T-cell (primary cell): ENCODE measurements at regions not wholly inside any gene's neighbourhood (a gene's known extent, or its start where the extent isn't known, plus 50 kb on each side); places are given as distances from the start of the nearest gene placed in this dataset.
A peak's percentile ranks its signal among the peaks of the same experiment; 100 is the strongest.

Experiments
- ATAC-seq, 4 experiments: fragments of 200-7000 bp in 3 of 4; fragments of 150-1000 bp in 1 of 4; cut with Tn5 transposase; replicated peaks in 1 of 4; 1 replicate in 3 of 4; 2 replicates in 1 of 4; pipeline ENCODE4 v1.10.0; 2021; ENCODE audit warnings: moderate library complexity in 3 of 4, mild to moderate bottlenecking in 2 of 4, moderate number of reproducible peaks in 1 of 4
- CTCF ChIA-PET, 2 donors: fragments of 300-600 bp; sonication (Branson Sonifier 250); formaldehyde crosslinking; loops; one replicate each; lab custom pipeline; 2022; ENCODE audit warnings: antibody characterized with exemption in 2 of 2; lab: Charles Lee
- POLR2A ChIA-PET, 2 donors: fragments of 300-600 bp; sonication (Branson Sonifier 250); formaldehyde crosslinking; loops; one replicate each; lab custom pipeline; 2022; ENCODE audit warnings: antibody characterized with exemption in 2 of 2; lab: Charles Lee
- DNase-seq, 35 experiments: peaks; one replicate each; pipeline versions ENCODE4 v3.0.0 to v3.0.0-alpha.2; 2013 to 2023
- H3K27ac ChIP-seq: one replicate; pipeline ENCODE4 v1.5.1; 2013; ENCODE audit warnings: low read length
- H3K27me3 ChIP-seq, 2 experiments: replicated peaks in 1 of 2; 1 replicate in 1 of 2; 2 replicates in 1 of 2; pipeline versions ENCODE4 v1.6.1 to v1.7.0; 2013; ENCODE audit warnings: low read length in 1 of 2, mixed read lengths in 1 of 2; ENCODE audit not compliant: control insufficient read depth in 2 of 2, insufficient read depth in 2 of 2; ENCODE audit errors: extremely low read depth in 1 of 2
- H3K36me3 ChIP-seq, 2 donors: 1 replicate in 1 of 2; 2 replicates in 1 of 2; pipeline versions ENCODE4 v1.6.1 to v1.7.0; 2013; ENCODE audit warnings: low read length in 1 of 2; ENCODE audit not compliant: control insufficient read depth in 2 of 2, insufficient read depth in 1 of 2; ENCODE audit errors: extremely low read depth in 1 of 2
- H3K4me1 ChIP-seq, 2 experiments: 1 replicate in 1 of 2; 2 replicates in 1 of 2; pipeline versions ENCODE4 v1.6.1 to v1.7.0; 2013; ENCODE audit warnings: low read length in 2 of 2, mixed read lengths in 1 of 2; ENCODE audit not compliant: insufficient read depth in 2 of 2, control insufficient read depth in 1 of 2; ENCODE audit errors: extremely low read depth in 1 of 2
- H3K4me3 ChIP-seq, 2 donors: 1 replicate in 1 of 2; 2 replicates in 1 of 2; pipeline versions ENCODE4 v1.5.1 to v1.7.0; 2013; ENCODE audit warnings: mild to moderate bottlenecking in 2 of 2, low read length in 1 of 2, moderate library complexity in 1 of 2; ENCODE audit not compliant: control insufficient read depth in 1 of 2; ENCODE audit errors: extremely low read depth in 1 of 2
- H3K9me3 ChIP-seq: 2 replicates; pipeline ENCODE4 v1.7.0; 2013
- H3K27ac Mint-ChIP-seq, 2 donors: one replicate each; pipeline ENCODE4 v1.8.0; 2020 to 2021; ENCODE audit warnings: mild to moderate bottlenecking in 2 of 2, mixed read lengths in 2 of 2
- H3K27me3 Mint-ChIP-seq, 2 donors: one replicate each; pipeline ENCODE4 v1.8.0; 2021 to 2022; ENCODE audit warnings: mixed read lengths in 2 of 2
- H3K36me3 Mint-ChIP-seq: one replicate; pipeline ENCODE4 v1.8.0; 2021; ENCODE audit warnings: mixed read lengths
- H3K4me1 Mint-ChIP-seq, 3 donors: one replicate each; pipeline ENCODE4 v1.8.0; 2020 to 2022; ENCODE audit warnings: mixed read lengths in 3 of 3, mild to moderate bottlenecking in 1 of 3
- H3K4me3 Mint-ChIP-seq, 3 donors: one replicate each; pipeline ENCODE4 v1.8.0; 2020 to 2022; ENCODE audit warnings: mild to moderate bottlenecking in 3 of 3, mixed read lengths in 3 of 3, moderate library complexity in 3 of 3
- H3K9me3 Mint-ChIP-seq, 3 donors: one replicate each; pipeline ENCODE4 v1.8.0; 2020 to 2022; ENCODE audit warnings: mixed read lengths in 3 of 3
- WGBS: methylation state at CpG from one replicate; pipeline ENCODE4 v1.1.5; 2013; ENCODE audit warnings: missing lambda C conversion rate; ENCODE audit not compliant: insufficient coverage; 5-methylcytosine and 5-hydroxymethylcytosine counted together

- no peaks in the 10 kb centered on the region for H3K36me3 Mint-ChIP-seq
- DNase-seq, result no peak
- ChIA-PET POLR2A (no interaction called here), CTCF (interaction anchor here in 1 of 2 donors (0.6 kb wide), 1 partner anchor 172 kb away, joined by 6 read pairs; no protein-coding TSS in a partner anchor)
- no peak overlapping the region for H3K27ac Mint-ChIP-seq
- H3K4me1 Mint-ChIP-seq, result peaks cover 15 to 18% (median 16%) of the 10 kb centered on the region in 3 donors
- Histone ChIP-seq H3K36me3 (no peaks in the 10 kb centered on the region), H3K9me3 (no peaks in the 10 kb centered on the region), H3K27ac (no peak overlapping the region), H3K4me1 (peaks cover 12 to 14% of the 10 kb centered on the region in 2 experiments), H3K4me3 (no peak overlapping the region), H3K27me3 (peaks cover 0 to 4% of the 10 kb centered on the region in 2 experiments)
- H3K9me3 Mint-ChIP-seq, result no peaks in the 10 kb centered on the region
- peaks cover 4 to 23% of the 10 kb centered on the region in 2 donors for H3K27me3 Mint-ChIP-seq
- H3K4me3 Mint-ChIP-seq, result no peak overlapping the region
- 100% methylated on average over 3 of the region's 3 CpGs for WGBS
- no peak for ATAC-seq
Measured at GRCh38 chr2:191738003-191738402, 60.1 kb downstream of the NABP1 start.

- Histone ChIP-seq H3K27me3 (peaks cover 0 to 4% of the 10 kb centered on the region in 2 experiments), H3K9me3 (no peaks in the 10 kb centered on the region), H3K4me3 (no peak overlapping the region), H3K27ac (no peak overlapping the region), H3K36me3 (no peaks in the 10 kb centered on the region), H3K4me1 (peaks cover 12 to 14% of the 10 kb centered on the region in 2 experiments)
- Mint-ChIP-seq H3K4me1 (peaks cover 15 to 18% (median 16%) of the 10 kb centered on the region in 3 donors), H3K4me3 (no peak overlapping the region), H3K36me3 (no peaks in the 10 kb centered on the region), H3K27ac (no peak overlapping the region), H3K9me3 (no peaks in the 10 kb centered on the region), H3K27me3 (peaks cover 6 to 27% of the 10 kb centered on the region in 2 donors)
- WGBS, result no CpG with 5 or more reads among the region's 3 CpGs
- DNase-seq (no peak), ATAC-seq (no peak)
- CTCF ChIA-PET, result interaction anchor here in 1 of 2 donors (1.4 kb wide), 1 partner anchor 48 kb away, joined by 5 read pairs; no protein-coding TSS in a partner anchor
- POLR2A ChIA-PET, result no interaction called here
Measured at GRCh38 chr2:191738667-191739066, 60.7 kb downstream of the NABP1 start.

DNA sequence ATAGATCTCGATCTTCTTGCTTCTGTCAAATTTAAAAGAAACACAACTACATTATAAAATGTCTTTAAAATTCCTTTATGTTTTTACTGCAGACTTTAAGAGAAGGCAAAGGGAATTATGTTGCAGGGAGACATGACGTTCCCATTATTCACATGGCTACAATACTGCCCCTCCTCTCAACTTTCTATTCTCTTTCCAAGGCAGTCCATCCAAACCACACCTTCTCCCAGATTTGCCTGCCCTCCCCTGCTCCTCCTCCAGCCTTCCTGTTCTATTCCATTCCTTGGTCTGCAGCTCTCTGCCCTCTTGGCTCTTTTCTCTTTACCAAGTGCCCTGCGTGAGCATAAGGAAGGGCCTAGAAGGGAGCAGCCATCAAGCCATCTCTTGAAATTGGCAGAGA is 61.3 kb downstream of the NABP1 start:
- POLR2A ChIA-PET, result interaction anchor here in 1 of 2 donors (1.5 kb wide), 1 partner anchor 61 kb away, joined by 8 read pairs; the partner anchor contains the start of gene NABP1
- peak overlapping the region in 1 of 2 donors; percentile 40 for H3K27ac Mint-ChIP-seq
- WGBS, result no CpG with 5 or more reads among the region's 3 CpGs

GRCh38 chr2:191740016-191740419 is 62.1 kb downstream of the NABP1 start:
- Mint-ChIP-seq H3K27ac (peak overlapping the region; percentile 70 to 71), H3K4me1 (peaks cover 15 to 18% (median 16%) of the 10 kb centered on the region in 3 donors), H3K9me3 (no peaks in the 10 kb centered on the region), H3K36me3 (no peaks in the 10 kb centered on the region), H3K4me3 (peak overlapping the region in 1 of 3 donors; percentile 0), H3K27me3 (peaks cover 2 to 22% of the 10 kb centered on the region in 2 donors)
- DNase-seq (peak in 32 of 35 experiments; percentile 3 to 83 (median 34)), ATAC-seq (peak; percentile 91 to 95 (median 94))
- ChIA-PET POLR2A (interaction anchor here in 1 of 2 donors (0.6 to 1.5 kb wide), 3 partner anchors 62 to 161 kb away, joined by 5 to 10 read pairs (median 8); partner anchors contain the start of gene NABP1), CTCF (interaction anchor here in 1 of 2 donors (0.6 to 1.4 kb wide), 5 partner anchors 49 to 123 kb away, joined by 4 to 6 read pairs (median 5); no protein-coding TSS in a partner anchor)
- peaks cover 0 to 4% of the 10 kb centered on the region in 2 experiments for H3K27me3 ChIP-seq
- no peak overlapping the region for H3K4me3 ChIP-seq
- no peaks in the 10 kb centered on the region for H3K36me3 ChIP-seq
- H3K9me3 ChIP-seq, result no peaks in the 10 kb centered on the region
- no peak overlapping the region for H3K27ac ChIP-seq
- peaks cover 12 to 14% of the 10 kb centered on the region in 2 experiments for H3K4me1 ChIP-seq

More for the DNA sequence above, 61.3 kb downstream of the NABP1 start:
- no peaks in the 10 kb centered on the region for H3K9me3 ChIP-seq
- CTCF ChIA-PET, result interaction anchor here in 1 of 2 donors (1.4 kb wide), 1 partner anchor 48 kb away, joined by 5 read pairs; no protein-coding TSS in a partner anchor
- Mint-ChIP-seq H3K4me1 (peaks cover 15 to 18% (median 16%) of the 10 kb centered on the region in 3 donors), H3K36me3 (no peaks in the 10 kb centered on the region), H3K27me3 (peaks cover 6 to 24% of the 10 kb centered on the region in 2 donors), H3K4me3 (no peak overlapping the region), H3K9me3 (no peaks in the 10 kb centered on the region)
- no peak overlapping the region for H3K4me3 ChIP-seq
- H3K27me3 ChIP-seq, result peaks cover 0 to 4% of the 10 kb centered on the region in 2 experiments
- DNase-seq (no peak), ATAC-seq (no peak)
- no peak overlapping the region for H3K27ac ChIP-seq
- peaks cover 12 to 14% of the 10 kb centered on the region in 2 experiments for H3K4me1 ChIP-seq
- no peaks in the 10 kb centered on the region for H3K36me3 ChIP-seq

- Histone ChIP-seq H3K9me3 (no peaks in the 10 kb centered on the region), H3K27me3 (peaks cover 0 to 4% of the 10 kb centered on the region in 2 experiments), H3K4me3 (no peak overlapping the region), H3K4me1 (peaks cover 12 to 14% of the 10 kb centered on the region in 2 experiments), H3K27ac (no peak overlapping the region), H3K36me3 (no peaks in the 10 kb centered on the region)
- no peaks in the 10 kb centered on the region for H3K36me3 Mint-ChIP-seq
- no peak overlapping the region for H3K4me3 Mint-ChIP-seq
- ChIA-PET POLR2A (interaction anchor here in 1 of 2 donors (1.1 to 1.5 kb wide), 2 partner anchors 63 to 64 kb away, joined by 8 to 10 read pairs; partner anchors contain the start of gene NABP1), CTCF (interaction anchor here in 1 of 2 donors (0.6 to 1.2 kb wide), 4 partner anchors 60 to 123 kb away, joined by 4 to 6 read pairs (median 4); no protein-coding TSS in a partner anchor)
- DNase-seq (no peak), ATAC-seq (no peak)
- WGBS, result no CpG with 5 or more reads among the region's 3 CpGs
- no peaks in the 10 kb centered on the region for H3K9me3 Mint-ChIP-seq
- peaks cover 15 to 18% (median 16%) of the 10 kb centered on the region in 3 donors for H3K4me1 Mint-ChIP-seq
- H3K27me3 Mint-ChIP-seq, result peaks cover 2 to 26% of the 10 kb centered on the region in 2 donors
- no peak overlapping the region for H3K27ac Mint-ChIP-seq
Measured at GRCh38 chr2:191740759-191741158, 62.8 kb downstream of the NABP1 start.

DNA sequence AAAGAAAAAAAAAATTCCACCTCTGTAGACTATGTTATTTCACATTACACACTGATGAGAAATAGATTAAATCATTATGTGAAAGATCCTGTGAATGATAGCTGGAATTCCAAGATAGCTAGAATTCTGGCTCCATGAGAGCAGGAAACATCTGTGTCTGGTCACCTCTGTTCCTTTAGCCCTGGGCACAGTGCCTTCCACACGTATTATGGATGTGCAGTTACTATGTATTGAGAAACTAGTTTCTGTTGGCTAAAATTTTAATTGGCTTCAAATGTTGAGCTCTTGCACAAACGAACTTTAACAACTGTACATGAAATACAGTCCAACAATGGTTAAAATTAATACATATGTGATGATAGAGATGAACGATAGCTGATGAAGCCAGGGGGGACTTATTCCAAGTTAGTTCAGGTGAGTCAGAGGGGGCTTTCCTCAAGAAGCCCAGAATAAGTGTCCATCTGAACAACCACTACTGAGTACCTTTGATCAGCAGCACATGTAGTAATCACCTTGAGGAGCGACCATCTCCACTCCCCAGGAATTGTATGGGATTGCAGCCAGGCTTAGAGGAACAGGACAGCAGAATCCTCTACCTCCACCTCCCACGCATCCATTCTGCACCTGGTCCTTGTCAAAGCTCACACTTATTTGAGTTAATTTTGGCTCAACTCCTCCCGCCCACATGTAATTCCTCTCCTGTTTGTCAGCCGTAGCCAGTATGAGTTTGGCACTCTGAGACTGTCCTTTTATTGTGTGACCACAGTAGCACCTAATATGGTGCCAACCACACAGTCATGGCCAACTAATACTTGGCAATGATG is 68.6 kb downstream of the NABP1 start:
- Mint-ChIP-seq H3K36me3 (no peaks in the 10 kb centered on the region), H3K9me3 (no peaks in the 10 kb centered on the region), H3K4me3 (no peak overlapping the region), H3K27ac (no peak overlapping the region), H3K4me1 (no peaks in the 10 kb centered on the region), H3K27me3 (peaks cover 7 to 45% of the 10 kb centered on the region in 2 donors)
- CTCF ChIA-PET, result interaction anchor here (0.6 to 1.0 kb wide), 2 partner anchors 29 to 189 kb away, joined by 3 read pairs; no protein-coding TSS in a partner anchor
- WGBS, result 83% methylated on average over 4 of the region's 7 CpGs
- H3K27ac ChIP-seq, result no peak overlapping the region
- H3K9me3 ChIP-seq, result no peaks in the 10 kb centered on the region
- ATAC-seq (no peak), DNase-seq (no peak)
- no peaks in the 10 kb centered on the region for H3K36me3 ChIP-seq
- no peaks in the 10 kb centered on the region for H3K27me3 ChIP-seq
- no peak overlapping the region for H3K4me3 ChIP-seq
- H3K4me1 ChIP-seq, result no peaks in the 10 kb centered on the region
- POLR2A ChIA-PET, result no interaction called here
